GM12872 (cell line): ENCODE measurements at regions not wholly inside any gene's neighbourhood (a gene's known extent, or its start where the extent isn't known, plus 50 kb on each side); places are given as distances from the start of the nearest gene placed in this dataset.

ENCODE experiments used
- CTCF ChIP-seq: IDR thresholded peaks from 3 replicates; pipeline ENCODE4 v1.5.1; 2011; ENCODE audit warnings: low read depth, mild to moderate bottlenecking, low read length, moderate library complexity; ENCODE audit not compliant: insufficient read depth

GRCh38 chr7:132045002-132045401, 488.6 kb upstream of the PODXL start:
- TF ChIP-seq CTCF, result no peak

GRCh38 chr7:132044247-132044646, 487.8 kb upstream of the PODXL start:
- no peak for TF ChIP-seq CTCF

GRCh38 chr7:132041108-132041507, 484.7 kb upstream of the PODXL start:
- no peak for TF ChIP-seq CTCF

GRCh38 chr7:132035517-132036362, 479.3 kb upstream of the PODXL start:
- no peak for TF ChIP-seq CTCF

GRCh38 chr7:132034748-132035416, 478.5 kb upstream of the PODXL start:
- no peak for TF ChIP-seq CTCF

GRCh38 chr7:132030883-132031282, 474.5 kb upstream of the PODXL start:
- no peak for TF ChIP-seq CTCF

- TF ChIP-seq CTCF, result no peak
Observed at GRCh38 chr7:132030086-132030568, 473.7 kb upstream of the PODXL start.
